ENCODE measurements at regions not wholly inside any gene's neighbourhood (a gene's known extent, or its start where the extent isn't known, plus 50 kb on each side); places are given as distances from the start of the nearest gene placed in this dataset.

- Histone ChIP-seq H3K27me3 (replicated peaks in 1 of 4; ENCODE audit: control insufficient read depth in 3 of 4, extremely low read depth in 1 of 4, insufficient read depth in 3 of 4, low read length in 3 of 4) (no peaks in the 10 kb centered on the region), H3K4me2 (ENCODE audit: insufficient read depth in 1 of 2, low read depth in 2 of 2, low read length in 2 of 2) (no peak overlapping the region), H3K27ac (ENCODE audit: low read depth, low read length) (no peak overlapping the region), H3K23me2 (ENCODE audit: low read depth, low read length) (no peaks in the 10 kb centered on the region; the same call in 1 of the 2 replicates), H3K23ac (ENCODE audit: insufficient read length) (no peak overlapping the region), H3K79me2 (ENCODE audit: control insufficient read depth in 1 of 2, insufficient read depth in 2 of 2, low read length in 2 of 2) (no peaks in the 10 kb centered on the region), H3K9me3 (ENCODE audit: insufficient read depth in 2 of 2, low read depth in 1 of 2, low read length in 1 of 2) (no peaks in the 10 kb centered on the region), H2BK5ac (ENCODE audit: low read depth, low read length) (no peak overlapping the region), H4K8ac (ENCODE audit: extremely low read depth, insufficient read depth, low read length) (no peak overlapping the region), H3K9ac (replicated peaks in 1 of 4; ENCODE audit: extremely low read depth in 1 of 4, low read depth in 3 of 4, low read length in 3 of 4) (peak overlapping the region in 1 of 4 experiments; percentile 34; a peak in 1 of 7 replicates), H2AFZ (ENCODE audit: low read length) (no peak overlapping the region), H3K4me3 (ENCODE audit: extremely low read depth in 1 of 4, insufficient read depth in 2 of 4, low read depth in 3 of 4, low read length in 4 of 4) (no peak overlapping the region), H2BK12ac (ENCODE audit: low read depth, low read length) (no peak overlapping the region), H3K4ac (replicated peaks; ENCODE audit: insufficient read length, low read depth, low read length) (no peak overlapping the region), H3K36me3 (ENCODE audit: control insufficient read depth in 2 of 4, insufficient read depth in 4 of 4, low read length in 3 of 4) (peaks cover 0 to 2% (median 0%) of the 10 kb centered on the region in 4 experiments; a peak in 2 of 8 replicates), H3K4me1 (replicated peaks in 1 of 4; ENCODE audit: control insufficient read depth in 3 of 4, insufficient read depth in 4 of 4, low read length in 3 of 4) (peaks cover 0 to 5% (median 3%) of the 10 kb centered on the region in 4 experiments; a peak in 4 of 7 replicates), H2BK120ac (replicated peaks; ENCODE audit: low read depth, low read length) (no peak overlapping the region), H2BK20ac (ENCODE audit: low read length) (no peak overlapping the region), H3K56ac (replicated peaks; ENCODE audit: insufficient read length, low read depth, low read length) (peak overlapping the region; percentile 40), H3K79me1 (ENCODE audit: low read depth, low read length) (no peaks in the 10 kb centered on the region), H4K20me1 (replicated peaks in 1 of 2; ENCODE audit: control insufficient read depth in 1 of 2, insufficient read depth in 2 of 2, low read length in 2 of 2) (no peaks in the 10 kb centered on the region), H2BK15ac (ENCODE audit: low read length) (no peak overlapping the region), H4K91ac (replicated peaks; ENCODE audit: insufficient read length, low read length) (no peak overlapping the region), H2AK5ac (ENCODE audit: low read depth, low read length) (no peak overlapping the region), H4K5ac (ENCODE audit: insufficient read length, low read depth, low read length) (no peak overlapping the region), H3K18ac (ENCODE audit: extremely low read depth, low read length) (no peak overlapping the region), H3K14ac (ENCODE audit: insufficient read length) (no peak overlapping the region)
- WGBS, 2 experiments (ENCODE audit: extremely low coverage in 1 of 2, insufficient coverage in 1 of 2, insufficient read length in 1 of 2, insufficient replicate concordance in 2 of 2, low coverage in 1 of 2, low lambda C conversion rate in 2 of 2, missing lambda C conversion rate in 1 of 2), result 92% methylated on average over 1 of the region's 1 CpG; no CpG with 5 or more reads in 1 of the 2 experiments
- CTCF ChIA-PET (ENCODE audit: partially characterized antibody), result no interaction called here
- DNase-seq (ENCODE audit: low read depth in 1 of 2, low spot score in 2 of 2) (no peak), FAIRE-seq (no peak)
- POLR2A ChIA-PET (ENCODE audit: partially characterized antibody), result no interaction called here
- TF ChIP-seq CREB1 (IDR thresholded peaks at IDR 0.05) (no peak), CBX5 (IDR thresholded peaks at IDR 0.05; ENCODE audit: low read depth, low read length) (no peak), KDM5A (IDR thresholded peaks at IDR 0.05; ENCODE audit: low read length) (no peak), YY1 (IDR thresholded peaks at IDR 0.05; ENCODE audit: low read depth, low read length) (no peak), CTBP2 (IDR thresholded peaks at IDR 0.05; ENCODE audit: borderline replicate concordance, insufficient read depth, insufficient read length, low read length) (no peak), ATF3 (IDR thresholded peaks at IDR 0.05; ENCODE audit: insufficient read depth, low read depth, low read length) (no peak), SP2 (IDR thresholded peaks at IDR 0.05; ENCODE audit: low read length) (no peak), HDAC2 (IDR thresholded peaks at IDR 0.05; ENCODE audit: borderline replicate concordance in 1 of 2, low read depth in 2 of 2, low read length in 2 of 2) (no peak), TCF12 (IDR thresholded peaks at IDR 0.05; ENCODE audit: low read depth, low read length) (no peak), TAF1 (IDR thresholded peaks at IDR 0.05; ENCODE audit: low read depth, low read length) (no peak), TEAD4 (IDR thresholded peaks at IDR 0.05; ENCODE audit: low read depth, low read length) (no peak), BACH1 (IDR thresholded peaks at IDR 0.05; ENCODE audit: low read length) (no peak), RNF2 (IDR thresholded peaks at IDR 0.05; ENCODE audit: borderline replicate concordance, low read depth, low read length, missing control alignments, poor library complexity, severe bottlenecking) (no peak), BCL11A (IDR thresholded peaks at IDR 0.05; ENCODE audit: low read depth in 2 of 2, low read length in 2 of 2) (no peak)
These were observed 481.9 kb downstream of the UTRN start for GRCh38 chr6:144767051-144767450.

Data from H1 (cell line).